GM18508 (cell line): ENCODE measurements at regions not wholly inside any gene's neighbourhood (a gene's known extent, or its start where the extent isn't known, plus 50 kb on each side); places are given as distances from the start of the nearest gene placed in this dataset.

ENCODE experiments used
- ATAC-seq: cut with Tn5 transposase; IDR thresholded peaks from one replicate; pipeline ENCODE4 v1.9.1; 2021; ENCODE audit warnings: moderate number of reproducible peaks; ENCODE audit not compliant: insufficient read depth, unreplicated experiment

GRCh38 chr10:78868861-78869260 lies 199.9 kb upstream of the ZMIZ1 start:
- ATAC-seq: no peak

GRCh38 chr10:78869508-78870454 lies 199.0 kb upstream of the ZMIZ1 start:
- ATAC-seq: no peak

GRCh38 chr10:78870458-78870857 lies 198.3 kb upstream of the ZMIZ1 start:
- ATAC-seq: no peak

- no peak for ATAC-seq
Observed at GRCh38 chr10:78871796-78872195, 197.0 kb upstream of the ZMIZ1 start.

GRCh38 chr10:78873413-78873812 lies 195.4 kb upstream of the ZMIZ1 start:
- no peak for ATAC-seq

GRCh38 chr10:78875331-78875877 lies 193.4 kb upstream of the ZMIZ1 start:
- no peak for ATAC-seq

- ATAC-seq: no peak
Observed at GRCh38 chr10:78875932-78876331, 192.8 kb upstream of the ZMIZ1 start.

- ATAC-seq: no peak
Observed at GRCh38 chr10:78876449-78876848, 192.3 kb upstream of the ZMIZ1 start.

GRCh38 chr10:78879621-78880020 lies 189.1 kb upstream of the ZMIZ1 start:
- no peak for ATAC-seq

- no peak for ATAC-seq
Observed at GRCh38 chr10:78886129-78886528, 182.6 kb upstream of the ZMIZ1 start.

- ATAC-seq: no peak
Observed at GRCh38 chr10:78889536-78890063, 179.2 kb upstream of the ZMIZ1 start.

- no peak for ATAC-seq
Observed at GRCh38 chr10:78890506-78890905, 178.3 kb upstream of the ZMIZ1 start.

GRCh38 chr10:78891741-78892140 lies 177.0 kb upstream of the ZMIZ1 start:
- no peak for ATAC-seq

- no peak for ATAC-seq
Observed at GRCh38 chr10:78892338-78893176, 176.2 kb upstream of the ZMIZ1 start.

- ATAC-seq: no peak
Observed at GRCh38 chr10:78893217-78893616, 175.5 kb upstream of the ZMIZ1 start.

- no peak for ATAC-seq
Observed at GRCh38 chr10:78894089-78894840, 174.5 kb upstream of the ZMIZ1 start.

- no peak for ATAC-seq
Observed at GRCh38 chr10:78894841-78895195, 173.9 kb upstream of the ZMIZ1 start.

GRCh38 chr10:78895469-78895868 lies 173.3 kb upstream of the ZMIZ1 start:
- ATAC-seq: no peak

- no peak for ATAC-seq
Observed at GRCh38 chr10:78896159-78896928, 172.4 kb upstream of the ZMIZ1 start.
